ENCODE measurements at regions not wholly inside any gene's neighbourhood (a gene's known extent, or its start where the extent isn't known, plus 50 kb on each side); places are given as distances from the start of the nearest gene placed in this dataset.

GRCh38 chr6:5904532-5904931 is 102.2 kb downstream of the NRN1 start:
- H3K4me3 ChIP-seq (ENCODE audit: low read depth, low read length), result no peak overlapping the region
- no peak for DNase-seq (ENCODE audit: low read depth)
- TF ChIP-seq CTCF (IDR thresholded peaks at IDR 0.05; ENCODE audit: insufficient read depth, low read length), result no peak

- H3K4me3 ChIP-seq (ENCODE audit: low read depth, low read length), result no peak overlapping the region
- TF ChIP-seq CTCF (IDR thresholded peaks at IDR 0.05; ENCODE audit: insufficient read depth, low read length), result no peak
- peak; percentile 15 for DNase-seq (ENCODE audit: low read depth)
These were observed 107.3 kb downstream of the NRN1 start for GRCh38 chr6:5899216-5900045.

- no peak overlapping the region for H3K4me3 ChIP-seq (ENCODE audit: low read depth, low read length)
- no peak for TF ChIP-seq CTCF (IDR thresholded peaks at IDR 0.05; ENCODE audit: insufficient read depth, low read length)
- no peak for DNase-seq (ENCODE audit: low read depth)
These were observed 108.2 kb downstream of the NRN1 start for GRCh38 chr6:5898563-5898962.

- no peak for TF ChIP-seq CTCF (IDR thresholded peaks at IDR 0.05; ENCODE audit: insufficient read depth, low read length)
- no peak overlapping the region for H3K4me3 ChIP-seq (ENCODE audit: low read depth, low read length)
- peak; percentile 12 for DNase-seq (ENCODE audit: low read depth)
These were observed 108.6 kb downstream of the NRN1 start for GRCh38 chr6:5898102-5898501.

- no peak for TF ChIP-seq CTCF (IDR thresholded peaks at IDR 0.05; ENCODE audit: insufficient read depth, low read length)
- no peak for DNase-seq (ENCODE audit: low read depth)
- no peak overlapping the region for H3K4me3 ChIP-seq (ENCODE audit: low read depth, low read length)
These were observed 110.1 kb downstream of the NRN1 start for GRCh38 chr6:5896476-5897200.

- H3K4me3 ChIP-seq (ENCODE audit: low read depth, low read length), result no peak overlapping the region
- no peak for TF ChIP-seq CTCF (IDR thresholded peaks at IDR 0.05; ENCODE audit: insufficient read depth, low read length)
- no peak for DNase-seq (ENCODE audit: low read depth)
These were observed 112.4 kb downstream of the NRN1 start for GRCh38 chr6:5894357-5894756.

Measured in fibroblast of the aortic adventitia (primary cell).